ENCODE measurements at regions not wholly inside any gene's neighbourhood (a gene's known extent, or its start where the extent isn't known, plus 50 kb on each side); places are given as distances from the start of the nearest gene placed in this dataset.
"Not testable (repeated sequence)": the region's sequence is repeated elsewhere in the genome, so short reads cannot be mapped to it uniquely, and the experiment has no call there.

DNA sequence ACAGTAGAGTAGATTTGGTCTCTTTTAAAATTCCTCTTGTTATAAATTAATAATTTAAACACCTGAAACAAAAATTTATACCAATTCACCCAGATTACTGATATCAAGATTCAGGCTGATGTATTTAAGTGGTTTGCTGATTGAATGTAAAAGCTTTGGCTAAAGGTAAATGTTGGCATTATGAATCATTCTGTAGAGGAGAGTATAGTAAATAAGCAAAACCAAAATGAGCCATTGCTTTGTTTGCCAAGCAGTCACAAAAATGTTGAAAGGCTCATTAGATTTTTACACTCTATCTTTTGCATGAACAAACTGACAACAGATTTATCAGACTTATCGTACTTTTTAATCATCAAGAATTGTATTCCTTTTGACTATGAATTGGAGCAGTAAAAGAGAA is 332.6 kb downstream of the FAM170A start:
- H3K36me3 ChIP-seq (ENCODE audit: control insufficient read depth in 2 of 2, insufficient read depth in 2 of 2, low read length in 2 of 2) = no peaks in the 10 kb centered on the region
- no peak overlapping the region for H3K27ac ChIP-seq (ENCODE audit: low read depth in 2 of 2, low read length in 2 of 2)
- no peaks in the 10 kb centered on the region for H3K4me1 ChIP-seq (ENCODE audit: control insufficient read depth in 2 of 2, insufficient read depth in 2 of 2, low read length in 2 of 2)
- no peak overlapping the region for H3K4me3 ChIP-seq (ENCODE audit: low read length in 2 of 2)
- no peak overlapping the region for H3K9ac ChIP-seq (ENCODE audit: low read depth in 1 of 2, low read length in 2 of 2)
- H3K9me3 ChIP-seq (ENCODE audit: control insufficient read depth in 2 of 2, low read length in 2 of 2) = no peaks in the 10 kb centered on the region
- no peaks in the 10 kb centered on the region for H3K27me3 ChIP-seq (ENCODE audit: control insufficient read depth in 2 of 2, insufficient read depth in 2 of 2, low read length in 2 of 2)

DNA sequence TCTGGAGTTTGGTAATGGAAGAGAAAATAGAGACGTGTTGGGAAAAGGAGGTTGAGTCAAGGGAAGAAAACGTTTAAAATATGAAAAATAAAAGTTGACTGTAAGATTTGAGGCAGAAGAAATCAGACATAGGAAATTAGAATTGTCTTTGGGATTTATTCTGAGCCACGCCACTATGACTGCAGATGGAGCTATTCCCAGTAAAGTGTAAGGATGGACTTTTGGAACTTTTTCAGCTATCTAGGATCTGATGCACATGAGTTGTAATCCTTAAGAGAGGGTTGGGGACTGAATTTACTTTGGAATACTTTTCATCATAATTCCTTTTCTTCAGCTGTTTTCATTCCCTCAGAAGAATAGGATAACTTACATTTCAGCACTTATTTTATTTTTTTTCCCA is 336.7 kb downstream of the FAM170A start:
- Histone ChIP-seq H3K4me1 (ENCODE audit: control insufficient read depth in 2 of 2, insufficient read depth in 2 of 2, low read length in 2 of 2) (no peaks in the 10 kb centered on the region), H3K27me3 (ENCODE audit: control insufficient read depth in 2 of 2, insufficient read depth in 2 of 2, low read length in 2 of 2) (no peaks in the 10 kb centered on the region), H3K36me3 (ENCODE audit: control insufficient read depth in 2 of 2, insufficient read depth in 2 of 2, low read length in 2 of 2) (no peaks in the 10 kb centered on the region), H3K9ac (ENCODE audit: low read depth in 1 of 2, low read length in 2 of 2) (no peak overlapping the region), H3K9me3 (ENCODE audit: control insufficient read depth in 2 of 2, low read length in 2 of 2) (no peaks in the 10 kb centered on the region), H3K27ac (ENCODE audit: low read depth in 2 of 2, low read length in 2 of 2) (no peak overlapping the region), H3K4me3 (ENCODE audit: low read length in 2 of 2) (no peak overlapping the region)

DNA sequence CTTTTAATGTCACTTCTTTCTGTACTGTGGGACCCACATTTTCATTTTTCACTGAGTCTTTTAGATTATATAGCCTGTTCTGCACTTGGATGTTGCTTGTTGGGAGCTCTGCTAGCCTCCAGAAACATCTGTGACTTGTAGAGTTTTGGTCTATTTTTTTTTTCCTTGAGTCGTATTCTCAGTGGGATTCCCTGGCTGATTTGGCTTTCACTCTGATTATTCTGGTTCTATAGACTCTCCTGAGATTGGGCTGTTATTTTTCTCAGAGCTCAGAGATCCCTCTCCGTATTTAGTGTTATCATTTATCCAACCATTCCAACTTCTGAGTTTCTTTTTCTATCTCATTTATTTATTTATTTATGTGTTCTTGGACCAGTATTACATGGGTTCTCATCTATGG is 339.3 kb downstream of the FAM170A start:
- H3K9me3 ChIP-seq (ENCODE audit: control insufficient read depth in 2 of 2, low read length in 2 of 2) = no peaks in the 10 kb centered on the region
- no peaks in the 10 kb centered on the region for H3K4me1 ChIP-seq (ENCODE audit: control insufficient read depth in 2 of 2, insufficient read depth in 2 of 2, low read length in 2 of 2)
- H3K27ac ChIP-seq (ENCODE audit: low read depth in 2 of 2, low read length in 2 of 2) = no peak overlapping the region
- H3K36me3 ChIP-seq (ENCODE audit: control insufficient read depth in 2 of 2, insufficient read depth in 2 of 2, low read length in 2 of 2) = no peaks in the 10 kb centered on the region
- no peaks in the 10 kb centered on the region for H3K27me3 ChIP-seq (ENCODE audit: control insufficient read depth in 2 of 2, insufficient read depth in 2 of 2, low read length in 2 of 2)
- H3K4me3 ChIP-seq (ENCODE audit: low read length in 2 of 2) = no peak overlapping the region
- H3K9ac ChIP-seq (ENCODE audit: low read depth in 1 of 2, low read length in 2 of 2) = no peak overlapping the region

DNA sequence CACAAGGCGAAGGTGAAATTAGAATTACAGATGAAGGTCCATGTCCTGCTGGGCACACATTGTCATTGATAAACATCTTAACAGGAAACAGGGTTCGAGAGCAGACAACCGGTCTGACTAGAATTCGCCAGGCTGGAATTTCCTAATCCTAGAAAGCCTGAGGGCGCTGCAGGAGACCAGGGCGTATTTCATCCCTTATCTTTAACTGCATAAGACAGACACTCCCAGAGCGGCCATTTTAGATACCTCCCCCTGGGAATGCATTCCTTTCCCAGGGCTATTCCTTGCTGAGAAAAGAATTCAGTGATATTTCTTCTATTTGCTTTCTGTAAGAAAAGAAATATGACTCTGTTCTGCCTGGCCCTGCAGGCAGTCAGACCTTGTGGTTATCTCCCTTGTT is 357.7 kb downstream of the FAM170A start:
- not testable (repeated sequence) for H3K27ac ChIP-seq (ENCODE audit: low read depth in 2 of 2, low read length in 2 of 2); H3K36me3 ChIP-seq (ENCODE audit: control insufficient read depth in 2 of 2, insufficient read depth in 2 of 2, low read length in 2 of 2); H3K9ac ChIP-seq (ENCODE audit: low read depth in 1 of 2, low read length in 2 of 2); H3K4me1 ChIP-seq (ENCODE audit: control insufficient read depth in 2 of 2, insufficient read depth in 2 of 2, low read length in 2 of 2); H3K9me3 ChIP-seq (ENCODE audit: control insufficient read depth in 2 of 2, low read length in 2 of 2); H3K27me3 ChIP-seq (ENCODE audit: control insufficient read depth in 2 of 2, insufficient read depth in 2 of 2, low read length in 2 of 2); H3K4me3 ChIP-seq (ENCODE audit: low read length in 2 of 2)

DNA sequence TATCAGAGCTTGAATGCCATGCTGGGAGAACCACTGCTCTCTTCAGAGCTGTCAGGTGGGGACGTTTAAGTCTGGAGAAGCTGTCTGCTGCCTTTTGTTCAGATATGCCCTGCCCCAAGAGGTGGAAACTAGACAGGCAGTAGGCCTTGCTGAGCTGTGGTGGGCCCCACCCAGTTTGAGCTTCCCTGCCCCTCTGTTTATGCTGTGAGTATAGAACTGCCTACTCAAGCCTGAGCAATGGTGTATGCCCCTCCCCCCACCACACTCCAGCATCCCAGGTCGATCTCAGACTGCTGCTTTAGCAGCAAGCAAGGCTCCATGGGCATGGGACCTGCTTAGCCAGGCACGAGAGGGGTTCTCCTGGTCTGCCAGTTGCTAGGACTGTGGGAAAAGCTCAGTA is 362.3 kb downstream of the FAM170A start:
- Histone ChIP-seq H3K4me3 (ENCODE audit: low read length in 2 of 2) (no peak overlapping the region), H3K27ac (ENCODE audit: low read depth in 2 of 2, low read length in 2 of 2) (no peak overlapping the region), H3K36me3 (ENCODE audit: control insufficient read depth in 2 of 2, insufficient read depth in 2 of 2, low read length in 2 of 2) (no peaks in the 10 kb centered on the region), H3K9ac (ENCODE audit: low read depth in 1 of 2, low read length in 2 of 2) (no peak overlapping the region), H3K27me3 (ENCODE audit: control insufficient read depth in 2 of 2, insufficient read depth in 2 of 2, low read length in 2 of 2) (no peaks in the 10 kb centered on the region), H3K4me1 (ENCODE audit: control insufficient read depth in 2 of 2, insufficient read depth in 2 of 2, low read length in 2 of 2) (no peaks in the 10 kb centered on the region), H3K9me3 (ENCODE audit: control insufficient read depth in 2 of 2, low read length in 2 of 2) (no peaks in the 10 kb centered on the region)

DNA sequence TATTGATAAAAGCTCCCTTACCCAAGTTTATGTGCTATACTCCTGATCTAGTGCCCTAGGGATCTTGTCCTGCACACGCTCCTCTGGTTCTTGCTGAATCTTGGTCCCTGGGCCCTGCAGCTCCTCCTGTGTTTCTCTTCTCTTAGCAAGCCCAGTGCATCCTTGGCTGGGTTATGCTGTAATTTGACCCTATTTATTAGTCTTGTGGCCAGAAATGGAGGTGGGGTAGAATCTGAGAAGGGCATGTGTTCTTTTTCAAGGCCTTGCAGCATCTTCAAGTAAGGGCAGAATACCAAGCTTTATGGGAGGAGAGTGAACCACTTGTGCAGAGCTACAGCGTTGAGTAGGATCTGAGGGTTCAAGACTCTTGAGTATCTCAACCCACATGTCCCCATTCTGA is 366.8 kb downstream of the FAM170A start:
- no peaks in the 10 kb centered on the region for H3K36me3 ChIP-seq (ENCODE audit: control insufficient read depth in 2 of 2, insufficient read depth in 2 of 2, low read length in 2 of 2)
- H3K27me3 ChIP-seq (ENCODE audit: control insufficient read depth in 2 of 2, insufficient read depth in 2 of 2, low read length in 2 of 2) = no peaks in the 10 kb centered on the region
- no peak overlapping the region for H3K27ac ChIP-seq (ENCODE audit: low read depth in 2 of 2, low read length in 2 of 2)
- no peak overlapping the region for H3K4me3 ChIP-seq (ENCODE audit: low read length in 2 of 2)
- no peak overlapping the region for H3K9ac ChIP-seq (ENCODE audit: low read depth in 1 of 2, low read length in 2 of 2)
- H3K9me3 ChIP-seq (ENCODE audit: control insufficient read depth in 2 of 2, low read length in 2 of 2) = no peaks in the 10 kb centered on the region
- H3K4me1 ChIP-seq (ENCODE audit: control insufficient read depth in 2 of 2, insufficient read depth in 2 of 2, low read length in 2 of 2) = no peaks in the 10 kb centered on the region

DNA sequence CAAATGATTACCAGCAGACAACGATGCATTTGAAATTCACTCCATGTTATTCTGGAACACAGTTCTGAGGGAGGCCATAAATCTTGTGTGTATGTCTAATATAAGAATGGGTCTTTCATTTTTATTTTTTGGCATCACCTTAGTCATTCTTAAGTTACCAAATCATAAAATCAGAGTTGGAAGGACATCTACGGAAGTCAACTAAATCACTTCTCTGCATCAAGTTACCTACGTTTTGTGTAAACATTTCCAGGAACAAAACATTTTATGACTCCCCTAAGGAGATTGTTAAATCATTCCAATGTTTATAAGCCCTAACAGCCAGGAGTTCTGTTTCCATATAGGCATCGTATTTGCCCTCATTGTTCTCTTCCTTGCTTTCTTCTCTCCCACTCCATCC is 378.2 kb downstream of the FAM170A start:
- no peaks in the 10 kb centered on the region for H3K27me3 ChIP-seq (ENCODE audit: control insufficient read depth in 2 of 2, insufficient read depth in 2 of 2, low read length in 2 of 2)
- H3K4me1 ChIP-seq (ENCODE audit: control insufficient read depth in 2 of 2, insufficient read depth in 2 of 2, low read length in 2 of 2) = peaks cover 2 to 3% of the 10 kb centered on the region in 2 donors
- H3K4me3 ChIP-seq (ENCODE audit: low read length in 2 of 2) = peak overlapping the region in 1 of 2 donors; percentile 1
- no peaks in the 10 kb centered on the region for H3K36me3 ChIP-seq (ENCODE audit: control insufficient read depth in 2 of 2, insufficient read depth in 2 of 2, low read length in 2 of 2)
- H3K9me3 ChIP-seq (ENCODE audit: control insufficient read depth in 2 of 2, low read length in 2 of 2) = no peaks in the 10 kb centered on the region
- no peak overlapping the region for H3K27ac ChIP-seq (ENCODE audit: low read depth in 2 of 2, low read length in 2 of 2)
- H3K9ac ChIP-seq (ENCODE audit: low read depth in 1 of 2, low read length in 2 of 2) = no peak overlapping the region

DNA sequence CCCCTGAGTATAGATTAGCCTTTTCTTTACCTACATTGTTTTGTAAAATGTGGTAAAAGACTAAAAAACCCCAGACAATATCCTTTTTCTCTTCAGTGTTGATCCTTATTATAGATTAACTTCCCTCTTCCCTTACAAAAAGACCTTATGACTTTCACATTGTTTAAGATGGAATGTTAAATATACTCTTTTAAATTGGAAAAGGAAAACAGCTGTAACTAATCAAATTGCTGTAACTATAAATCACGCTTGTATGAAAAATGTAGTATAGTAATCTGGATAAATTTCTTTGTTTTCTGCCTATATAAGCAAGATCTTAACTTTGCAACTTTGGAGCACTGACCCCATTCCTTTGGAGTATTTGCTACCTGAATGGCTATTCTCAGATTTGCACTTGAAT is 383.1 kb downstream of the FAM170A start:
- H3K27me3 ChIP-seq (ENCODE audit: control insufficient read depth in 2 of 2, insufficient read depth in 2 of 2, low read length in 2 of 2) = no peaks in the 10 kb centered on the region
- H3K36me3 ChIP-seq (ENCODE audit: control insufficient read depth in 2 of 2, insufficient read depth in 2 of 2, low read length in 2 of 2) = no peaks in the 10 kb centered on the region
- H3K9ac ChIP-seq (ENCODE audit: low read depth in 1 of 2, low read length in 2 of 2) = no peak overlapping the region
- no peak overlapping the region for H3K27ac ChIP-seq (ENCODE audit: low read depth in 2 of 2, low read length in 2 of 2)
- H3K4me1 ChIP-seq (ENCODE audit: control insufficient read depth in 2 of 2, insufficient read depth in 2 of 2, low read length in 2 of 2) = peaks cover 0 to under 1% of the 10 kb centered on the region in 2 donors
- no peaks in the 10 kb centered on the region for H3K9me3 ChIP-seq (ENCODE audit: control insufficient read depth in 2 of 2, low read length in 2 of 2)
- H3K4me3 ChIP-seq (ENCODE audit: low read length in 2 of 2) = no peak overlapping the region

DNA sequence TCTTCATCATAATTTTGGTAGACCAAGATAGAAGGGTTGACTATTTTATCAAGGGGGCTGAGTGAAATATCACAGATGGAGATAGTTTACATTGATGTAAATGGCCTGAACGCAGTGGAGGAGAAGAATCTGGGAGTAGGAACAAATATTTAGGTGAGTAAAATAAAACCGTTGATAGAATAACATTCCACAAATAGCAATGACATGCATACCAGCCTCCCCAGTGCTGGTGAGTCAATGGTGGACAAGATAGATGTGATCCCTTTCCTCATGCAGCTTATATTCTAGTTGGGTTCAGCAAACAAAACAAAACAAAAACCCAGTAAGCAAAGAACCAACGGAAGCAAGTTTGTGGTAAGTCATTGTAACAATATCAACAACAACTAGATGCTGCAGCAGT is 385.2 kb downstream of the FAM170A start:
- H3K4me3 ChIP-seq (ENCODE audit: low read length in 2 of 2) = no peak overlapping the region
- H3K4me1 ChIP-seq (ENCODE audit: control insufficient read depth in 2 of 2, insufficient read depth in 2 of 2, low read length in 2 of 2) = no peaks in the 10 kb centered on the region
- no peaks in the 10 kb centered on the region for H3K36me3 ChIP-seq (ENCODE audit: control insufficient read depth in 2 of 2, insufficient read depth in 2 of 2, low read length in 2 of 2)
- no peak overlapping the region for H3K27ac ChIP-seq (ENCODE audit: low read depth in 2 of 2, low read length in 2 of 2)
- H3K27me3 ChIP-seq (ENCODE audit: control insufficient read depth in 2 of 2, insufficient read depth in 2 of 2, low read length in 2 of 2) = no peaks in the 10 kb centered on the region
- H3K9ac ChIP-seq (ENCODE audit: low read depth in 1 of 2, low read length in 2 of 2) = no peak overlapping the region
- no peaks in the 10 kb centered on the region for H3K9me3 ChIP-seq (ENCODE audit: control insufficient read depth in 2 of 2, low read length in 2 of 2)

DNA sequence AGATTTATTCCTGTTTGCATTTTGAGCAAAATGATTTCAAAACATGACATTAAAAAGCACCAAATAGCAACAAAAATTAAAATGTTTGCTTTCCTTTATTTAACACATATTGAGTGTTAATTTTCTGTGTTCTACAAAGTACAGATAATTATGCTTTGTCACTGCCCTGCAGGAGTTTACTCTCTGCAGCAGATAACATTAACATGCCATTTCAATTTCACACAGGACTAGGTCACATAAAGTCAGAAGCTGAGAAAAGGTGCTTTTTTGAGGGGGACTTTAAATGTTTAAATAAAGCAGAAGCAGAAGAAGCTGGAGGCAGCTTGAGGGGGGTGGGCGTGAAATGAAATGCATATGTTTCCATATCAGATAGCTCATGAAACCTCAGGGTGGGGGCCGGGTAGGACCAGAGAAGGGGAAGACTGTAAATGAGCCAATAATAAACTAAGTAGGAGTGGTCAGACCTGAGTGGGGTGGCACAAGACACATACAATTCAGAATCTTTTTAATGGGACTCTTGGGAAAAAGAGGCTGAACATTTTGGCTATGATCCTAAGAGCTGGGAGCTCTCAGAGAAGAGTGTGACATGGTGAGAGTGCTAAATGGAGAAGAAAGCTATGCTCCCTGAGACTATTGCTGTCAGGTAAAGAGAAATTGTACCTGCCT is 387.5 kb downstream of the FAM170A start:
- Histone ChIP-seq H3K27ac (ENCODE audit: low read depth in 2 of 2, low read length in 2 of 2) (no peak overlapping the region), H3K36me3 (ENCODE audit: control insufficient read depth in 2 of 2, insufficient read depth in 2 of 2, low read length in 2 of 2) (no peaks in the 10 kb centered on the region), H3K4me3 (ENCODE audit: low read length in 2 of 2) (no peak overlapping the region), H3K9ac (ENCODE audit: low read depth in 1 of 2, low read length in 2 of 2) (no peak overlapping the region), H3K27me3 (ENCODE audit: control insufficient read depth in 2 of 2, insufficient read depth in 2 of 2, low read length in 2 of 2) (no peaks in the 10 kb centered on the region), H3K4me1 (ENCODE audit: control insufficient read depth in 2 of 2, insufficient read depth in 2 of 2, low read length in 2 of 2) (no peaks in the 10 kb centered on the region), H3K9me3 (ENCODE audit: control insufficient read depth in 2 of 2, low read length in 2 of 2) (no peaks in the 10 kb centered on the region)

DNA sequence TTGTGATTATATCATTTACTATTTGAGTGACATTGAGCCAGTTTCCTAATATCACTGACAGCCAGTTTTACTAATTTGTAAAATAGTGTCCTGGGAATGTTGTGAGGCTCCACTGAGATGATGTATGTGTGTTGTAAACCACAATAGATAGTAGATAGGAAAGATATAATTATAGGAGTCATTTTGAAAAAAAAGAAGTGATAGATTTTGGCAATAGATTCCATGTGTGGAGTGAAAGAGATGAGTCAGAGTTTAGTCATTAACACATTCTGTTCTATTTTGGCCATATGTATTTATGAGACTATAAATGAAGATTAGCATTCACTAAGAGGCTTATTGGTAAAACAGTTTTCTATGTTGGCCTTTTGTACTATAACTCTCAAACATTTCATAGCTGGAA is 388.2 kb downstream of the FAM170A start:
- Histone ChIP-seq H3K9me3 (ENCODE audit: control insufficient read depth in 2 of 2, low read length in 2 of 2) (no peaks in the 10 kb centered on the region), H3K36me3 (ENCODE audit: control insufficient read depth in 2 of 2, insufficient read depth in 2 of 2, low read length in 2 of 2) (no peaks in the 10 kb centered on the region), H3K4me1 (ENCODE audit: control insufficient read depth in 2 of 2, insufficient read depth in 2 of 2, low read length in 2 of 2) (no peaks in the 10 kb centered on the region), H3K4me3 (ENCODE audit: low read length in 2 of 2) (no peak overlapping the region), H3K9ac (ENCODE audit: low read depth in 1 of 2, low read length in 2 of 2) (no peak overlapping the region), H3K27ac (ENCODE audit: low read depth in 2 of 2, low read length in 2 of 2) (no peak overlapping the region), H3K27me3 (ENCODE audit: control insufficient read depth in 2 of 2, insufficient read depth in 2 of 2, low read length in 2 of 2) (no peaks in the 10 kb centered on the region)

Measured in mucosa of rectum (tissue), 2 donors.